ENCODE measurements at regions not wholly inside any gene's neighbourhood (a gene's known extent, or its start where the extent isn't known, plus 50 kb on each side); places are given as distances from the start of the nearest gene placed in this dataset.

- TF ChIP-seq CTCF (conservative IDR thresholded peaks at IDR 0.05; ENCODE audit: low read depth, low read length) (no peak), EZH2 (IDR thresholded peaks at IDR 0.05; ENCODE audit: borderline replicate concordance, low read depth, low read length, poor library complexity, severe bottlenecking) (no peak)
These were observed 155.4 kb downstream of the SREK1 start for GRCh38 chr5:66299463-66299862.
